Activated CD8-positive, alpha-beta memory T cell treated with anti-CD3 and anti-CD28 coated beads, Interleukin-2, amount 10 ng/mL, durations not matched to agents 7 days and 5 days (primary cell): ENCODE measurements at regions not wholly inside any gene's neighbourhood (a gene's known extent, or its start where the extent isn't known, plus 50 kb on each side); places are given as distances from the start of the nearest gene placed in this dataset.
"Not testable (repeated sequence)": the region's sequence is repeated elsewhere in the genome, so short reads cannot be mapped to it uniquely, and the experiment has no call there.

ENCODE experiments used
- ATAC-seq: fragments of 150-1000 bp; cut with Tn5 transposase; one replicate; pipeline ENCODE4 v1.10.0; 2021; ENCODE audit warnings: moderate library complexity
- CTCF ChIA-PET: fragments of 350-600 bp; sonication (Branson Sonifier 250); formaldehyde crosslinking; loops from one replicate; lab custom pipeline; 2021; ENCODE audit warnings: antibody characterized with exemption; lab: Charles Lee
- DNase-seq: peaks from one replicate; pipeline ENCODE4 v3.0.0-alpha.2; 2020
- H3K27ac Mint-ChIP-seq: one replicate; pipeline ENCODE4 v1.8.0; 2021; ENCODE audit warnings: mild to moderate bottlenecking, mixed read lengths
- H3K27me3 Mint-ChIP-seq: one replicate; pipeline ENCODE4 v1.8.0; 2021; ENCODE audit warnings: mixed read lengths
- H3K36me3 Mint-ChIP-seq: one replicate; pipeline ENCODE4 v1.8.0; 2021; ENCODE audit warnings: mild to moderate bottlenecking, mixed read lengths
- H3K4me1 Mint-ChIP-seq: one replicate; pipeline ENCODE4 v1.8.0; 2021; ENCODE audit warnings: mixed read lengths
- H3K4me3 Mint-ChIP-seq: one replicate; pipeline ENCODE4 v1.8.0; 2021; ENCODE audit warnings: mild to moderate bottlenecking, moderate library complexity, mixed read lengths
- H3K9me3 Mint-ChIP-seq: one replicate; pipeline ENCODE4 v1.8.0; 2022; ENCODE audit warnings: low read depth, mixed read lengths

DNA sequence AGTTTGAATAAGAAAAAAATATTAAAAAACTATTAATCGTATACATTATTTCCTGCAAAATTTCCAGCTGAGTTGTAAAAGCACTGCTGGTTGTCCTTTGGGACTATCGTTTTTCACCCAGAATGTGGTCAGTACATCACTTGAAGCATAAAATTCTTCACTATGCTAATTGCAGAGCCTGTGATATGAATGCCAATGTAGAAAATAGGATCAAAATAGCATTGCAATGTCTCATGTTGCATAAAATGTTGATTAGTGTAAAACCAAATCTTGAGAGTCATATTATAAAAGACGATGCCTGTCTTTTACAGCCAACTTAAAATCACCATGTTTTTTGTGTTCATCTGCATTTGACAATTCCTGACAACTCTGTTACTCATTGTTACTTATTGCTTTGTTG is 207.7 kb downstream of the MMUT start:
- no peak overlapping the region for H3K27ac Mint-ChIP-seq
- DNase-seq (no peak), ATAC-seq (no peak)
- no peaks in the 10 kb centered on the region for H3K9me3 Mint-ChIP-seq
- CTCF ChIA-PET: no interaction called here
- no peak overlapping the region for H3K4me3 Mint-ChIP-seq
- no peaks in the 10 kb centered on the region for H3K36me3 Mint-ChIP-seq
- no peaks in the 10 kb centered on the region for H3K4me1 Mint-ChIP-seq
- H3K27me3 Mint-ChIP-seq: no peaks in the 10 kb centered on the region

DNA sequence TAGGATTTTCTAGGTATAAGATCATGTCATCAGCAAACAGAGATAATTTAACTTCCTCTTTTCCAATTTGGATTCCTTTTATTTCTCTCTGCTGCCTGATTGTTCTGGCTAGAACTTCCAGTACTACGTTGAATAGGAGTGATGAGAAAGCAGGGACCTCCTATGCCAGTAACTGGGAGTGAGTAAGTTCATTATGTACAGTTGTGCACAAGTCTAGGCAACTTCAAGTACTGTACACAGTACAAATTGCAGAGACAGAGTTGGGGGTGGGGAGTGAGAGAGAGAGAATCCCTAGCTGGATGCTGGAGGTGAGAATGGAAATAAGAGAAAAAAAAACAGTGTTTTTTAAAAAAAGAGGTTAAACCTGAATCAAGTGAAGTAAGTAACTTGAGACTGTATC is 210.2 kb downstream of the MMUT start:
- ATAC-seq: no peak
- DNase-seq: no peak
- Mint-ChIP-seq H3K36me3 (no peaks in the 10 kb centered on the region), H3K9me3 (peaks cover 2% of the 10 kb centered on the region), H3K4me3 (no peak overlapping the region), H3K27ac (no peak overlapping the region), H3K4me1 (no peaks in the 10 kb centered on the region), H3K27me3 (no peaks in the 10 kb centered on the region)
- CTCF ChIA-PET: no interaction called here

DNA sequence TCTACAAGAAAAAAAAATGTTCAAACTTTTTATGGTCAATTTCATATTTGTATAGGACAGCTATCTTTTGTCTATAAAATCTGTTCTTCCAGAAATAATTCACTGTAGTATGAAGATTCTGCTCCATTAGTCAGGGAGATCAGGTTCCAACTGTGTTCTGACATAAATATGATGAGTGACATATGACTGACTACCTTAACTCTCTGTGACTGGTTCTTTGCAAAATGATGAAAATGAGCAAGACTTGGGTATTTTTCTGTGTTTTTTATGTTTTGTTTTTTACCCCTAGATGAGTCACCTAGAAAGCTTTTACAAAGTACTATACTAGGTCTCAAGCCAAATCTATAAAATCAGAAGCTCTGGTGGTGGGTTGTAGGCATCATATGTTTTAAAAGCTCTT is 229.6 kb downstream of the MMUT start:
- no peak overlapping the region for H3K4me3 Mint-ChIP-seq
- no peak overlapping the region for H3K27ac Mint-ChIP-seq
- no peaks in the 10 kb centered on the region for H3K27me3 Mint-ChIP-seq
- H3K9me3 Mint-ChIP-seq: peaks cover 8% of the 10 kb centered on the region
- ATAC-seq (no peak), DNase-seq (no peak)
- CTCF ChIA-PET: no interaction called here
- no peaks in the 10 kb centered on the region for H3K4me1 Mint-ChIP-seq
- H3K36me3 Mint-ChIP-seq: no peaks in the 10 kb centered on the region

DNA sequence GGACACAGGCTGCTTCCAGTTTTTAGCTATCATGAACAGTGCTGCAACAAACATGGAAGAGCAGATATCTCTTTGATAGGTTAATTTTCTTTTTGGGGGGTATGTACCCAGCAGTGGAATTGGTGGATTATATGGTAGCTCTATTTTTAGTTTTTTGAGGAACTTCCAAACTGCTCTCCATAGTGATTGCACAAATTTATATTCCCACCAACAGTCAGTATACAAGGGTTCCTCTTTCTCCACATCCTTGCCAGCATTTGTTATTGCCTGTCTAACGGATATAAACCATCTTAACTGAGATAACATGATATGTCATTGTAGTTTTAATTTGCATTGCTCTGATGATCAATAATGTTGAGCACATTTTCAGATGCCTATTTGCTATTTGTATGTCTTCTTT is 237.6 kb downstream of the MMUT start:
- DNase-seq (no peak), ATAC-seq (no peak)
- Mint-ChIP-seq H3K9me3 (peaks cover 3% of the 10 kb centered on the region), H3K27ac (no peak overlapping the region), H3K4me3 (no peak overlapping the region), H3K4me1 (no peaks in the 10 kb centered on the region), H3K27me3 (no peaks in the 10 kb centered on the region), H3K36me3 (no peaks in the 10 kb centered on the region)
- CTCF ChIA-PET: no interaction called here

DNA sequence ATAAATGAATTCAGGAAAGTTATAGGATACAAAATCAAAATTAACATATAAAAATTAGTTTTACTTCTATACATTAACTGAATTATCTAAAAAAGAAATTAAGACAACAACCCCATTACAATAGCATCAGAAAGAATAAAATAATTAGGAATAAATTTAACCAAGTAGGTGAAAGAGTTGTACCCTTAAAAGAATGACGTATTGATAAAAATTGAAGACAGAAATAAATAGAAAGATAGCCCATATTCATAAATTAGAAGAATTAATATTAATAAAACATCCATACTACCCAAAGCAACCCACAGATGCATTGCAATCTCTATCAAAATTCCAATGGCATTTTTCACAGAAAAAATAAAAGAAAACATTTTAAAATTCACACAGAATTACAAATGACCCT is 242.8 kb downstream of the MMUT start:
- Mint-ChIP-seq H3K27ac (no peak overlapping the region), H3K27me3 (no peaks in the 10 kb centered on the region), H3K36me3 (no peaks in the 10 kb centered on the region), H3K9me3 (peaks cover 4% of the 10 kb centered on the region), H3K4me1 (no peaks in the 10 kb centered on the region), H3K4me3 (no peak overlapping the region)
- CTCF ChIA-PET: no interaction called here
- DNase-seq: no peak
- ATAC-seq: no peak

DNA sequence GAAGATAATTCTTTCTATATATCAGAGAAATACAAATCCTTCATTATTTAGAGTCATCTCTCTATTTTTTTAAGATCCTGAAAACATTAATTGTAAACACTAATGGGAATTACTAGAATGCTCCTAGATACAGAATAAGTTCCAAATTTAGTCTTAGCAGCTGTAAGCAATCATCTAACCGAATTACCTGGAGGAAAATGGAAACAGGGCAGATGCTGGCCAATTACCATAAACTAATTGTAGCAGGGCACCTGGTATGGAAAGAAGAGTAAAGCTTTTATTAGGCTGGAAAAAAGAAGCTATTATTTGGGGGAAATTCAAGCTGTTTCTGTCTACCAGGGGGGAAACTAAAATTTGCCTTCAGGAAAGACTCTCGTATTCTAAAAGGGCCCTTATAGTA is 257.5 kb downstream of the MMUT start:
- H3K9me3 Mint-ChIP-seq: peaks cover 9% of the 10 kb centered on the region

DNA sequence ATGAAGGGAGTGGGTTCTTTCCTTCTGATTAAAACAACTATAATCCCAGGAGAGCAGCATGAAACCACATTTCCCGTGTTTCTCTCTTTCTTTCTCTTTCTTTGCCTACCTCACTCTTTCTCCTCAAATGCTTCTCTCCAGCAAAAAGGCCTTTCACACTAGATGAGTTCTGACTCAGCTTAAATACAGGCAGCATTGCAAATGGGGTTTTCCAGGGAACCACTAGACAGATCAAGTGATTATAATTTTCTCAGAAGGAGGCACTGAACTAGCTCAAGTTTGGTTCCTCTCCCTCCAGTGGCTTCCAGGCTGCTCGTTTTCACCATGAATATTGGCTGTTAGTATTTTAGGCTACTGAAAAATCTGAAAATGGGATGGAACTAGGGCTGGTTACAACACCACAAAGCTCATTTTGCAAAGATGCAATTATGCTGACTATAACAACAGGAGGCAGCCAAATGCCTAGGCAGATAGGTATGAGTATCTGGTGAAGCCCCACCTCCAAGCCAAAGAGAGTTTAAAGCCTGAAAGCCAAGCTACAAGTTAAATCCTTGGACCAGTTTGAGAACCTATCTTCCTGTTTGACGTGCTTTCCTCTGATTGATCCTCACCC is 260.0 kb downstream of the MMUT start:
- H3K9me3 Mint-ChIP-seq: peaks cover 13% of the 10 kb centered on the region
- DNase-seq (no peak), ATAC-seq (no peak)
- no peak overlapping the region for H3K27ac Mint-ChIP-seq
- H3K4me3 Mint-ChIP-seq: no peak overlapping the region
- no peaks in the 10 kb centered on the region for H3K4me1 Mint-ChIP-seq
- H3K27me3 Mint-ChIP-seq: no peaks in the 10 kb centered on the region
- CTCF ChIA-PET: no interaction called here
- H3K36me3 Mint-ChIP-seq: no peaks in the 10 kb centered on the region

More for the DNA sequence above, 257.5 kb downstream of the MMUT start:
- CTCF ChIA-PET: no interaction called here
- DNase-seq (no peak), ATAC-seq (no peak)
- H3K4me3 Mint-ChIP-seq: no peak overlapping the region
- H3K4me1 Mint-ChIP-seq: no peaks in the 10 kb centered on the region
- no peaks in the 10 kb centered on the region for H3K36me3 Mint-ChIP-seq
- H3K27me3 Mint-ChIP-seq: no peaks in the 10 kb centered on the region
- H3K27ac Mint-ChIP-seq: no peak overlapping the region

DNA sequence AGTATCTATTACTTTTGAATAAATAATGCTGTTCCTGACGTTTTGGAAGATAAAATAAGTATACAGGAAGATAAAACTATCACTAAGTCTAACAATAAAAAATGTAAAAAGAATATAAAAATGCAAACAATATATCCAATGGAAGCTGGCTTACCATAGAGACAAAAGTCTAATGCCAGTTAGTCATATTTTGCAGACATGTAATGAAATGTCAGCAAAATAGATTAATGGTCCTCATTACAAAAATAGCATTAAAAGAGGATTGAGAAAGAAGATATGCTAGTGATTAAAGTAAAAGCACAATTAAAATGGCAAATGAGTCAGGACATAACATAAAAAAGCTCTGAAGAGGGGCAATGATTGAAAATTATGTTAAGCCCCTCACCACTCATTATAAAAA is 265.0 kb downstream of the MMUT start:
- no peak for DNase-seq
- no peak for ATAC-seq
- CTCF ChIA-PET: no interaction called here
- no peak overlapping the region for H3K4me3 Mint-ChIP-seq
- no peaks in the 10 kb centered on the region for H3K27me3 Mint-ChIP-seq
- no peak overlapping the region for H3K27ac Mint-ChIP-seq
- H3K4me1 Mint-ChIP-seq: no peaks in the 10 kb centered on the region
- peaks cover 7% of the 10 kb centered on the region for H3K9me3 Mint-ChIP-seq
- H3K36me3 Mint-ChIP-seq: no peaks in the 10 kb centered on the region

DNA sequence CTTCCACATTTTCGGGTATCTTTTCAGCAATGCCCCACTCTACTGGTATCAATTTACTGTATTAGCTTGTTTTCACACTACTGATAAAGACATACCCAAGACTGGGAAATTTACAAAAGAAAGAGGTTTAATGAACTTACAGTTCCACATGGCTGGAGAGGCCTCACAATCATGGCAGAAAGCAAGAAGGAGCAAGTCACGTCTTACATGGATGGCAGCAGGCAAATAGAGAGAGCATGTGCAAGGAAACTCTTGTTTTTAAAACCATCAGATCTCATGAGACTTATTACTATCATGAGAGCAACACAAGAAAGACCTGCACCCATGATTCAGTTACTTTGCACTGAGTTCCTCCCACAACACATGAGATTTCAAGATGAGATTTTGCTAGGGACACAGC is 300.7 kb downstream of the MMUT start:
- DNase-seq, CTCF ChIA-PET, H3K27ac Mint-ChIP-seq, H3K4me3 Mint-ChIP-seq, H3K27me3 Mint-ChIP-seq, H3K4me1 Mint-ChIP-seq, H3K36me3 Mint-ChIP-seq, ATAC-seq, H3K9me3 Mint-ChIP-seq: not testable (repeated sequence)

DNA sequence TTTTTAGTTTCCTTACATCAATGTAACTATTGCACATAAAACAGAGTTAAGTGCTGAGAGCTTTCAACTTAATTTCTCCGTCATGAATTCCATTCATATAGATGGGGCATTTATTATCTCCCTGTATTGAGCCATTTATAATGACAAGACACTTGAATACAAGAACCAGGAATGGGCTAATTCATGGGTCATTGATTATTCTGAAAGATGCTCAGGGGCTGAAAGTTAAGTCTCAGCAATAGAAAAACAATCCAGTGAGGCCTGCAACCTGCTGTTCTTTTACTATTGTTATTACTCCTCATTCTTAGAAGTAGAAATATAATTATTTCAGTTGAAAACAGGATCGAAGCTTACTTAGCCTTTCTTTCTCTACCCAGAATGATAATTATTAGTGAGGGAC is 307.7 kb downstream of the MMUT start:
- no peak for ATAC-seq
- no peaks in the 10 kb centered on the region for H3K4me1 Mint-ChIP-seq
- CTCF ChIA-PET: no interaction called here
- H3K9me3 Mint-ChIP-seq: peaks cover 3% of the 10 kb centered on the region
- no peak overlapping the region for H3K27ac Mint-ChIP-seq
- no peak for DNase-seq
- no peak overlapping the region for H3K4me3 Mint-ChIP-seq
- H3K36me3 Mint-ChIP-seq: no peaks in the 10 kb centered on the region
- H3K27me3 Mint-ChIP-seq: no peaks in the 10 kb centered on the region

DNA sequence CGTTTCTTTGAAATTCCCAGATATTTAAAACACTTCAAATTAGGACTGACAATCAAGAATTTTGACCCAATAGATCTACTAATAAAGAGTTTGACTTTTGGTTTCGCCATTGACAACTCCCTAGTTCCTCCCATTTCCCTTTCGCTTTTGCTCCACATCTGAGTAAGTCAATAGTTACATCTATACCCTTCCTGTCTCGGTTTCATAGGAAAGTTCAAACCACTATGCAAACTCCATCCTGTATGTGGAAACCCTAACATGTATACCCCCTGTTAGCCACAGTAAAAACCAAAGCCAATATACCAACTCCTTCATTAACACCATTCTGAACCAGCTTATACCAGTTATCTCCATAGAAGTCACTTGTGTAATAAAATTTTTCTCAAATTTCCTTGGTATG is 311.1 kb downstream of the MMUT start:
- DNase-seq (no peak), ATAC-seq (no peak)
- CTCF ChIA-PET: no interaction called here
- H3K27ac Mint-ChIP-seq: no peak overlapping the region
- no peaks in the 10 kb centered on the region for H3K36me3 Mint-ChIP-seq
- no peaks in the 10 kb centered on the region for H3K27me3 Mint-ChIP-seq
- H3K4me1 Mint-ChIP-seq: no peaks in the 10 kb centered on the region
- H3K4me3 Mint-ChIP-seq: no peak overlapping the region
- H3K9me3 Mint-ChIP-seq: peaks cover 7% of the 10 kb centered on the region

DNA sequence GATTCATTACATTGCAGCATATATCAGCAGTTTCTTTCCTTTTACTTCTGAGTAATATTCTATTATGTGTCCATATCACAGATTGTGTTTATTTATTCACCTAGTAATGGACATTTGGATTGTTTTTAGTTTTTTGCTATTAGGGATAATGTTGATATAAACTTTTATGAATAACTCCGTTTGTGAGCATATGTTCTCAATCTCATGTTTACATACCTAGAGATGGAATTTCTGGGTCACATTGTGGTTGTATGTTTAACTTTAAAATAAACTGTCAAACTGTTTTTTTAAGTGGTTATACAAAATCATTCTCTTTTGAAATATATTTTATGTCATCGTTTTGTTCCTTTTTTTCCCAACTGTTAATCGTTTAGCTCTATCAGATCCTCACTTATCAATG is 311.6 kb downstream of the MMUT start:
- Mint-ChIP-seq H3K9me3 (peaks cover 7% of the 10 kb centered on the region), H3K27me3 (no peaks in the 10 kb centered on the region), H3K36me3 (no peaks in the 10 kb centered on the region), H3K4me3 (no peak overlapping the region), H3K4me1 (no peaks in the 10 kb centered on the region), H3K27ac (no peak overlapping the region)
- CTCF ChIA-PET: no interaction called here
- ATAC-seq (no peak), DNase-seq (no peak)

DNA sequence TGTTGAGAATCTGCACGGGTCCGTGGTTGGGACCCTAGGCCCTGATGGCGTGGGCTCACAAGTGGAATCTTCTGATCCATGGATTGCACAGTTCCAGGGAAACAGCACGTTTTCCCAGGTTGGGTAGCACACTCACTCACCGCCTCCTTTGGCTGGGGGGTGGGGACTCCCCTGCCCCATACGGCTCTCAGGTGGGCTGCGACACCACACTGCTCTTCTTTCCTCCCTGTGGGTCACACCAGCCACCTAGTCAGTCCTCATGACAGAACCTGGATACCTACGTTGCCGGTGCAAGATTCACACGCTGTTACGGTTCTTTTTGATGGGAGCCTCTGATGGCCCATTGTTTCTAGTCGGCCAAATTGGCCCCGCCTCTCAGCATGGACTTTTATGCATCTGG is 312.0 kb downstream of the MMUT start:
- CTCF ChIA-PET: no interaction called here
- no peak overlapping the region for H3K27ac Mint-ChIP-seq
- no peaks in the 10 kb centered on the region for H3K36me3 Mint-ChIP-seq
- H3K27me3 Mint-ChIP-seq: no peaks in the 10 kb centered on the region
- peaks cover 8% of the 10 kb centered on the region for H3K9me3 Mint-ChIP-seq
- H3K4me3 Mint-ChIP-seq: no peak overlapping the region
- ATAC-seq: no peak
- H3K4me1 Mint-ChIP-seq: no peaks in the 10 kb centered on the region
- DNase-seq: no peak

DNA sequence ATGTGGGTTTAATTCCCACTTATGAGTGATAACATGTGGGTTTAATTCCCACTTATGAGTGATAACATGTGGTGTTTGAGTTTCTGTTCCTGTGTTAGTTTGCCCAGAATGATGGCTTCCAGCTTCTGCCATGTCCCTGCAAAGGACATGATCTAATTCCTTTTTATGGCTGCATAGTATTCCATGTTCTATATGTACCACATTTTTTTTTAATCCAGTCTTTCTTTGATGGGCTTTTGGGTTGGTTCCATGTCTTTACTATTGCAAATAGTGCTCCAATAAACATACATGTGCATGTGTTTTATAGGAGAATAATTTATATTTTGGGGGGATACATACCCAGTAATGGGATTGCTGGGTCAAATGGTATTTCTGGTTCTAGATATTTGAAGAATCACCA is 317.8 kb downstream of the MMUT start:
- ATAC-seq (no peak), DNase-seq (no peak)
- Mint-ChIP-seq H3K4me3 (no peak overlapping the region), H3K4me1 (no peaks in the 10 kb centered on the region), H3K27ac (no peak overlapping the region), H3K9me3 (peaks cover 9% of the 10 kb centered on the region), H3K36me3 (no peaks in the 10 kb centered on the region), H3K27me3 (no peaks in the 10 kb centered on the region)
- CTCF ChIA-PET: no interaction called here
